Activated B cell treated with CpG ODN at 0.5 μM for 24 hours (primary cell): ENCODE measurements at regions not wholly inside any gene's neighbourhood (a gene's known extent, or its start where the extent isn't known, plus 50 kb on each side); places are given as distances from the start of the nearest gene placed in this dataset.
"Not testable (repeated sequence)": the region's sequence is repeated elsewhere in the genome, so short reads cannot be mapped to it uniquely, and the experiment has no call there.

Experiments
- ATAC-seq: fragments of 200-7000 bp; cut with Tn5 transposase; one replicate; pipeline ENCODE4 v1.10.0; 2021; ENCODE audit warnings: low read depth, mild to moderate bottlenecking, moderate library complexity
- CTCF ChIA-PET: fragments of 350-600 bp; sonication (Branson Sonifier 250); formaldehyde crosslinking; loops from one replicate; lab custom pipeline; 2021; ENCODE audit warnings: antibody characterized with exemption; lab: Charles Lee
- POLR2A ChIA-PET: fragments of 350-600 bp; sonication (Branson Sonifier 250); formaldehyde crosslinking; loops from one replicate; lab custom pipeline; 2021; ENCODE audit warnings: antibody characterized with exemption; lab: Charles Lee
- DNase-seq: peaks from one replicate; pipeline ENCODE4 v3.0.0; 2022
- H3K27ac Mint-ChIP-seq: one replicate; pipeline ENCODE4 v1.8.0; 2020; ENCODE audit warnings: mixed read lengths
- H3K27me3 Mint-ChIP-seq: one replicate; pipeline ENCODE4 v1.8.0; 2021; ENCODE audit warnings: mixed read lengths
- H3K36me3 Mint-ChIP-seq: one replicate; pipeline ENCODE4 v1.8.0; 2021; ENCODE audit warnings: low read depth, mixed read lengths
- H3K4me1 Mint-ChIP-seq: one replicate; pipeline ENCODE4 v1.8.0; 2021; ENCODE audit warnings: mixed read lengths
- H3K4me3 Mint-ChIP-seq: one replicate; pipeline ENCODE4 v1.8.0; 2020; ENCODE audit warnings: mild to moderate bottlenecking, mixed read lengths
- H3K9me3 Mint-ChIP-seq: one replicate; pipeline ENCODE4 v1.8.0; 2020; ENCODE audit warnings: mixed read lengths
- CTCF ChIP-seq: fragments of 200-600 bp; IDR thresholded peaks from one replicate; pipeline ENCODE4 v1.8.0; 2022; ENCODE audit warnings: antibody characterized with exemption, mild to moderate bottlenecking
- intact Hi-C: fragments of 100-400 bp; cut with micrococcal nuclease; formaldehyde crosslinking; loops from one replicate; pipeline ENCODE4 v1.15.1; 2024

GRCh38 chr3:167033866-167034265 lies 346.2 kb downstream of the ZBBX start:
- CTCF ChIA-PET, result no interaction called here
- no peak for DNase-seq
- POLR2A ChIA-PET, result no interaction called here
- intact Hi-C loops, result no loop called here
- Mint-ChIP-seq H3K27ac (no peak overlapping the region), H3K4me1 (no peaks in the 10 kb centered on the region), H3K36me3 (no peaks in the 10 kb centered on the region), H3K27me3 (no peaks in the 10 kb centered on the region), H3K4me3 (no peak overlapping the region), H3K9me3 (no peaks in the 10 kb centered on the region)
- no peak for ATAC-seq
- no peak for TF ChIP-seq CTCF

- DNase-seq, result no peak
- no peaks in the 10 kb centered on the region for H3K9me3 Mint-ChIP-seq
- ChIA-PET CTCF (no interaction called here), POLR2A (no interaction called here)
- H3K4me1 Mint-ChIP-seq, result no peaks in the 10 kb centered on the region
- no peaks in the 10 kb centered on the region for H3K27me3 Mint-ChIP-seq
- intact Hi-C loops, result no loop called here
- no peak overlapping the region for H3K27ac Mint-ChIP-seq
- no peak overlapping the region for H3K4me3 Mint-ChIP-seq
- ATAC-seq, result no peak
- no peak for TF ChIP-seq CTCF
- H3K36me3 Mint-ChIP-seq, result no peaks in the 10 kb centered on the region
Observed at GRCh38 chr3:167032267-167032876, 347.7 kb downstream of the ZBBX start.

GRCh38 chr3:167031364-167032049 lies 348.6 kb downstream of the ZBBX start:
- no peaks in the 10 kb centered on the region for H3K4me1 Mint-ChIP-seq
- H3K9me3 Mint-ChIP-seq, result no peaks in the 10 kb centered on the region
- no peak for DNase-seq
- intact Hi-C loops, result no loop called here
- H3K4me3 Mint-ChIP-seq, result no peak overlapping the region
- TF ChIP-seq CTCF, result no peak
- POLR2A ChIA-PET, result no interaction called here
- H3K27ac Mint-ChIP-seq, result no peak overlapping the region
- no peaks in the 10 kb centered on the region for H3K27me3 Mint-ChIP-seq
- ATAC-seq, result no peak
- CTCF ChIA-PET, result no interaction called here
- no peaks in the 10 kb centered on the region for H3K36me3 Mint-ChIP-seq

- Mint-ChIP-seq H3K4me3 (no peak overlapping the region), H3K4me1 (no peaks in the 10 kb centered on the region), H3K36me3 (no peaks in the 10 kb centered on the region), H3K9me3 (no peaks in the 10 kb centered on the region), H3K27me3 (no peaks in the 10 kb centered on the region), H3K27ac (no peak overlapping the region)
- TF ChIP-seq CTCF, result no peak
- intact Hi-C loops, result no loop called here
- ATAC-seq (no peak), DNase-seq (no peak)
- CTCF ChIA-PET, result no interaction called here
- POLR2A ChIA-PET, result no interaction called here
Observed at GRCh38 chr3:167030082-167030725, 349.9 kb downstream of the ZBBX start.

- ATAC-seq, CTCF ChIA-PET, H3K9me3 Mint-ChIP-seq, H3K27ac Mint-ChIP-seq, DNase-seq, H3K4me1 Mint-ChIP-seq, POLR2A ChIA-PET, H3K36me3 Mint-ChIP-seq, H3K27me3 Mint-ChIP-seq, H3K4me3 Mint-ChIP-seq: not testable (repeated sequence)
- intact Hi-C loops, result loop anchor here (10.0 kb wide), 1 partner anchor 205 kb away; no protein-coding TSS in a partner anchor
Observed at GRCh38 chr3:167019503-167019902, 360.6 kb downstream of the ZBBX start.

GRCh38 chr3:167018591-167019111 lies 361.4 kb downstream of the ZBBX start:
- H3K9me3 Mint-ChIP-seq, POLR2A ChIA-PET, H3K27ac Mint-ChIP-seq, H3K27me3 Mint-ChIP-seq, DNase-seq, H3K4me3 Mint-ChIP-seq, H3K4me1 Mint-ChIP-seq, CTCF ChIA-PET, ATAC-seq, H3K36me3 Mint-ChIP-seq: not testable (repeated sequence)
- intact Hi-C loops, result loop anchor here (10.0 kb wide), 1 partner anchor 206 kb away; no protein-coding TSS in a partner anchor
